ENCODE measurements at regions not wholly inside any gene's neighbourhood (a gene's known extent, or its start where the extent isn't known, plus 50 kb on each side); places are given as distances from the start of the nearest gene placed in this dataset.
"Not testable (repeated sequence)": the region's sequence is repeated elsewhere in the genome, so short reads cannot be mapped to it uniquely, and the experiment has no call there.

GRCh38 chr2:133887676-133888040 lies 319.4 kb upstream of the NCKAP5 start:
- DNase-seq = no peak

- no peak for DNase-seq
Observed at GRCh38 chr2:133888107-133888506, 319.8 kb upstream of the NCKAP5 start.

- DNase-seq = no peak
Observed at GRCh38 chr2:133888621-133889219, 320.5 kb upstream of the NCKAP5 start.

- DNase-seq = no peak
Observed at GRCh38 chr2:133892352-133892913, 324.2 kb upstream of the NCKAP5 start.

GRCh38 chr2:133894429-133894828 lies 326.2 kb upstream of the NCKAP5 start:
- DNase-seq = no peak

- not testable (repeated sequence) for DNase-seq
Observed at GRCh38 chr2:133897838-133898237, 329.6 kb upstream of the NCKAP5 start.

- no peak for DNase-seq
Observed at GRCh38 chr2:133900909-133901308, 332.6 kb upstream of the NCKAP5 start.

GRCh38 chr2:133906396-133906795 lies 338.1 kb upstream of the NCKAP5 start:
- no peak for DNase-seq

- DNase-seq = no peak
Observed at GRCh38 chr2:133906926-133907325, 338.7 kb upstream of the NCKAP5 start.

GRCh38 chr2:133908171-133908570 lies 339.9 kb upstream of the NCKAP5 start:
- no peak for DNase-seq

- no peak for DNase-seq
Observed at GRCh38 chr2:133918141-133918540, 335.7 kb upstream of the MGAT5 start.

- no peak for DNase-seq
Observed at GRCh38 chr2:133919285-133919684, 334.6 kb upstream of the MGAT5 start.

- no peak for DNase-seq
Observed at GRCh38 chr2:133927894-133928293, 326.0 kb upstream of the MGAT5 start.

- no peak for DNase-seq
Observed at GRCh38 chr2:133936096-133936495, 317.8 kb upstream of the MGAT5 start.

GRCh38 chr2:133936601-133937000 lies 317.3 kb upstream of the MGAT5 start:
- DNase-seq = no peak

GRCh38 chr2:133937669-133938068 lies 316.2 kb upstream of the MGAT5 start:
- no peak for DNase-seq

GRCh38 chr2:133940134-133940533 lies 313.7 kb upstream of the MGAT5 start:
- no peak for DNase-seq

- no peak for DNase-seq
Observed at GRCh38 chr2:133941666-133942065, 312.2 kb upstream of the MGAT5 start.

GRCh38 chr2:133942398-133942797 lies 311.5 kb upstream of the MGAT5 start:
- no peak for DNase-seq

- no peak for DNase-seq
Observed at GRCh38 chr2:133943108-133943507, 310.8 kb upstream of the MGAT5 start.

- no peak for DNase-seq
Observed at GRCh38 chr2:133945089-133945488, 308.8 kb upstream of the MGAT5 start.

- DNase-seq = no peak
Observed at GRCh38 chr2:133947057-133947456, 306.8 kb upstream of the MGAT5 start.

- no peak for DNase-seq
Observed at GRCh38 chr2:133948610-133949290, 305.1 kb upstream of the MGAT5 start.

- DNase-seq = no peak
Observed at GRCh38 chr2:133949595-133949994, 304.3 kb upstream of the MGAT5 start.

- no peak for DNase-seq
Observed at GRCh38 chr2:133951209-133951608, 302.7 kb upstream of the MGAT5 start.

Measured in T1000 (cell line).